H9 (cell line): ENCODE measurements at regions not wholly inside any gene's neighbourhood (a gene's known extent, or its start where the extent isn't known, plus 50 kb on each side); places are given as distances from the start of the nearest gene placed in this dataset.

Source experiments
- DNase-seq: peaks from one replicate; pipeline ENCODE4 v3.0.0-alpha.2; 2017
- H2AFZ ChIP-seq: one replicate; pipeline ENCODE4 v1.6.1; 2013; ENCODE audit warnings: mild to moderate bottlenecking, low read length, control low read depth, moderate library complexity
- H2AK5ac ChIP-seq: 2 replicates; pipeline ENCODE4 v1.6.1; 2013; ENCODE audit warnings: low read length, control low read depth, mixed read lengths; ENCODE audit not compliant: insufficient read length
- H2BK120ac ChIP-seq: one replicate; pipeline ENCODE4 v1.6.1; 2013; ENCODE audit warnings: low read depth, mild to moderate bottlenecking, low read length, control low read depth, inconsistent platforms; ENCODE audit not compliant: poor library complexity, severe bottlenecking
- H2BK12ac ChIP-seq: 2 replicates; pipeline ENCODE4 v1.6.1; 2013; ENCODE audit warnings: low read length, control low read depth, mixed read lengths, low read depth; ENCODE audit not compliant: insufficient read length
- H2BK15ac ChIP-seq: 2 replicates; pipeline ENCODE4 v1.6.1; 2013; ENCODE audit warnings: low read depth, low read length, control low read depth
- H2BK20ac ChIP-seq: one replicate; pipeline ENCODE4 v1.6.1; 2013; ENCODE audit warnings: low read depth, mild to moderate bottlenecking, low read length, control low read depth, inconsistent platforms; ENCODE audit not compliant: poor library complexity, severe bottlenecking
- H2BK5ac ChIP-seq: 2 replicates; pipeline ENCODE4 v1.6.1; 2013; ENCODE audit warnings: low read length, control low read depth, mixed read lengths; ENCODE audit not compliant: insufficient read length
- H3K14ac ChIP-seq: 2 replicates; pipeline ENCODE4 v1.6.1; 2013; ENCODE audit warnings: low read length, control low read depth; ENCODE audit not compliant: insufficient read depth
- H3K18ac ChIP-seq: 2 replicates; pipeline ENCODE4 v1.6.1; 2013; ENCODE audit warnings: low read depth, mild to moderate bottlenecking, mixed read lengths, low read length, control low read depth; ENCODE audit not compliant: insufficient read length
- H3K23ac ChIP-seq: 2 replicates; pipeline ENCODE4 v1.6.1; 2013; ENCODE audit warnings: low read length, control low read depth, mixed read lengths, low read depth; ENCODE audit not compliant: insufficient read length
- H3K23me2 ChIP-seq: 2 replicates; pipeline ENCODE4 v1.6.1; 2013; ENCODE audit warnings: low read depth, mild to moderate bottlenecking, mixed read lengths, low read length, control low read depth; ENCODE audit not compliant: insufficient read length, poor library complexity, severe bottlenecking
- H3K27ac ChIP-seq: 2 replicates; pipeline ENCODE4 v1.5.1; 2013; ENCODE audit warnings: low read length, control low read depth, mixed read lengths, low read depth; ENCODE audit not compliant: insufficient read length
- H3K27me3 ChIP-seq: 2 replicates; pipeline ENCODE4 v1.6.1; 2013; ENCODE audit warnings: low read length, control low read depth, inconsistent platforms; ENCODE audit not compliant: insufficient read depth
- H3K4ac ChIP-seq: 2 replicates; pipeline ENCODE4 v1.6.1; 2013; ENCODE audit warnings: low read depth, mild to moderate bottlenecking, control low read depth, inconsistent platforms, low read length, moderate library complexity
- H3K4me1 ChIP-seq: 2 replicates; pipeline ENCODE4 v1.6.1; 2013; ENCODE audit warnings: low read length, control low read depth, inconsistent platforms; ENCODE audit not compliant: insufficient read depth
- H3K4me2 ChIP-seq: 2 replicates; pipeline ENCODE4 v1.6.1; 2013; ENCODE audit warnings: low read length, control low read depth, mixed read lengths; ENCODE audit not compliant: insufficient read length, insufficient read depth
- H3K56ac ChIP-seq: 2 replicates; pipeline ENCODE4 v1.6.1; 2013; ENCODE audit warnings: low read depth, mild to moderate bottlenecking, mixed read lengths, low read length, control low read depth; ENCODE audit not compliant: insufficient read length
- H3K79me1 ChIP-seq: 2 replicates; pipeline ENCODE4 v1.6.1; 2013; ENCODE audit warnings: low read depth, mild to moderate bottlenecking, moderate library complexity, low read length, control low read depth, inconsistent platforms; ENCODE audit not compliant: insufficient read depth, poor library complexity, severe bottlenecking
- H3K79me2 ChIP-seq: 2 replicates; pipeline ENCODE4 v1.6.1; 2013; ENCODE audit warnings: low read length, control low read depth, inconsistent platforms; ENCODE audit not compliant: insufficient read depth
- H3K9ac ChIP-seq: 2 replicates; pipeline ENCODE4 v1.6.1; 2013; ENCODE audit warnings: low read length, control low read depth, mixed read lengths; ENCODE audit not compliant: insufficient read length; ENCODE audit errors: extremely low read depth
- H3K9me3 ChIP-seq: one replicate; pipeline ENCODE4 v1.6.1; 2013; ENCODE audit warnings: low read depth, low read length, inconsistent platforms; ENCODE audit not compliant: control insufficient read depth
- H3T11ph ChIP-seq: one replicate; pipeline ENCODE4 v1.6.1; 2013; ENCODE audit warnings: mild to moderate bottlenecking, low read length, control low read depth, inconsistent platforms
- H4K20me1 ChIP-seq: one replicate; pipeline ENCODE4 v1.6.1; 2013; ENCODE audit not compliant: control insufficient read depth, insufficient read length, insufficient read depth
- H4K5ac ChIP-seq: 2 replicates; pipeline ENCODE4 v1.6.1; 2013; ENCODE audit warnings: low read depth, mild to moderate bottlenecking, mixed read lengths, low read length, control low read depth; ENCODE audit not compliant: insufficient read length
- H4K8ac ChIP-seq: replicated peaks from 2 replicates; pipeline ENCODE4 v1.6.1; 2013; ENCODE audit warnings: low read length, control low read depth, mixed read lengths, low read depth; ENCODE audit not compliant: insufficient read length
- H4K91ac ChIP-seq: 2 replicates; pipeline ENCODE4 v1.6.1; 2013; ENCODE audit warnings: low read depth, mild to moderate bottlenecking, moderate library complexity, mixed read lengths, low read length, control low read depth; ENCODE audit not compliant: insufficient read length
- H3K27ac Mint-ChIP-seq, 3 experiments: 2 replicates in 2 of 3; 3 replicates in 1 of 3; pipeline ENCODE4 v1.8.0; 2020 to 2021; ENCODE audit warnings: mixed read lengths in 3 of 3, mild to moderate bottlenecking in 1 of 3, moderate library complexity in 1 of 3
- H3K27me3 Mint-ChIP-seq: 2 replicates; pipeline ENCODE4 v1.8.0; 2021; ENCODE audit warnings: low read depth, mild to moderate bottlenecking, moderate library complexity, mixed read lengths
- H3K36me3 Mint-ChIP-seq, 3 experiments: 2 replicates in 2 of 3; 3 replicates in 1 of 3; pipeline ENCODE4 v1.8.0; 2020 to 2021; ENCODE audit warnings: low read depth in 3 of 3, mixed read lengths in 3 of 3; ENCODE audit not compliant: insufficient read depth in 1 of 3
- H3K4me1 Mint-ChIP-seq, 2 experiments: 2 replicates each; pipeline ENCODE4 v1.8.0; 2020; ENCODE audit warnings: mixed read lengths in 2 of 2
- H3K4me3 Mint-ChIP-seq, 2 experiments: 2 replicates in 1 of 2; 3 replicates in 1 of 2; pipeline ENCODE4 v1.8.0; 2020 to 2021; ENCODE audit warnings: mild to moderate bottlenecking in 2 of 2, mixed read lengths in 2 of 2, moderate library complexity in 1 of 2
- H3K9me3 Mint-ChIP-seq, 2 experiments: 2 replicates in 1 of 2; 3 replicates in 1 of 2; pipeline ENCODE4 v1.8.0; 2020; ENCODE audit warnings: mild to moderate bottlenecking in 2 of 2, mixed read lengths in 2 of 2, moderate library complexity in 1 of 2
- CTCF ChIP-seq: fragments of 200-600 bp; sonication (generic); conservative IDR thresholded peaks from 3 replicates; pipeline ENCODE4 v1.8.0; 2021; ENCODE audit warnings: antibody characterized with exemption, mild to moderate bottlenecking
- WGBS: extraction: QIAGEN DNeasy Blood & Tissue Kit; methylation state at CpG from one replicate; pipeline ENCODE4 v1.1.7; 2013; ENCODE audit warnings: missing lambda C conversion rate, low lambda C conversion rate, mixed read lengths; ENCODE audit not compliant: insufficient read length; ENCODE audit errors: extremely low coverage; 5-methylcytosine and 5-hydroxymethylcytosine counted together

GRCh38 chrX:107325467-107325866 is 119.1 kb downstream of the DNAAF6 start:
- Histone ChIP-seq H2AK5ac (no peak overlapping the region), H2BK15ac (no peak overlapping the region), H2BK20ac (no peak overlapping the region), H3K79me2 (no peaks in the 10 kb centered on the region), H4K5ac (no peak overlapping the region), H4K8ac (no peak overlapping the region), H3K4me1 (no peaks in the 10 kb centered on the region; the same call in 1 of the 2 replicates), H3K23ac (no peak overlapping the region), H3K4me2 (peak overlapping the region; percentile 41), H3K4ac (no peak overlapping the region), H2BK120ac (no peak overlapping the region), H3K14ac (no peak overlapping the region), H3K27me3 (no peaks in the 10 kb centered on the region), H3K9me3 (no peaks in the 10 kb centered on the region), H4K20me1 (no peaks in the 10 kb centered on the region), H3K23me2 (peaks cover 4% of the 10 kb centered on the region), H2BK12ac (no peak overlapping the region), H2AFZ (no peak overlapping the region), H3K79me1 (no peaks in the 10 kb centered on the region), H3K9ac (no peak overlapping the region), H2BK5ac (no peak overlapping the region), H4K91ac (no peak overlapping the region), H3K56ac (no peak overlapping the region), H3K27ac (no peak overlapping the region), H3T11ph (no peak overlapping the region), H3K18ac (no peak overlapping the region)
- H3K4me3 Mint-ChIP-seq = no peak overlapping the region
- no peak for TF ChIP-seq CTCF
- H3K27me3 Mint-ChIP-seq = peaks cover 3% of the 10 kb centered on the region
- WGBS = no CpG with 5 or more reads among the region's 9 CpGs
- H3K36me3 Mint-ChIP-seq = no peaks in the 10 kb centered on the region
- no peak for DNase-seq
- peaks cover 0 to 32% of the 10 kb centered on the region in 2 experiments; a peak in 2 of 5 replicates for H3K9me3 Mint-ChIP-seq
- no peaks in the 10 kb centered on the region; a peak in 1 of 4 replicates for H3K4me1 Mint-ChIP-seq
- H3K27ac Mint-ChIP-seq = peak overlapping the region in 1 of 3 experiments; percentile 52; a peak in 1 of 7 replicates
